Peyer's patch (tissue), 4 donors: ENCODE measurements at regions not wholly inside any gene's neighbourhood (a gene's known extent, or its start where the extent isn't known, plus 50 kb on each side); places are given as distances from the start of the nearest gene placed in this dataset.
"Not testable (repeated sequence)": the region's sequence is repeated elsewhere in the genome, so short reads cannot be mapped to it uniquely, and the experiment has no call there.

Source experiments
- CTCF ChIP-seq, 6 experiments: fragments of 450-650 bp in 4 of 6; fragments of 200-600 bp in 2 of 6; sonication (generic) in 1 of 6; IDR thresholded peaks; one replicate each; pipeline ENCODE4 v1.5.1; 2017 to 2019; ENCODE audit warnings: antibody characterized with exemption in 6 of 6, mild to moderate bottlenecking in 3 of 6, moderate library complexity in 1 of 6
- POLR2A ChIP-seq, 2 donors: fragments of 450-650 bp; IDR thresholded peaks; one replicate each; pipeline ENCODE4 v1.5.1; 2017; ENCODE audit warnings: antibody characterized with exemption in 2 of 2, mild to moderate bottlenecking in 2 of 2, moderate library complexity in 2 of 2

- not testable (repeated sequence) for TF ChIP-seq CTCF, POLR2A (IDR thresholded peaks at IDR 0.05)
Measured at GRCh38 chrX:53880786-53881185, 163.5 kb downstream of the PHF8 start.
